Osteoblast (primary cell): ENCODE measurements at regions not wholly inside any gene's neighbourhood (a gene's known extent, or its start where the extent isn't known, plus 50 kb on each side); places are given as distances from the start of the nearest gene placed in this dataset.
"Not testable (repeated sequence)": the region's sequence is repeated elsewhere in the genome, so short reads cannot be mapped to it uniquely, and the experiment has no call there.

ENCODE experiments used
- DNase-seq: peaks from one replicate; pipeline ENCODE4 v3.0.0; 2011; ENCODE audit warnings: low spot score, mixed read lengths; ENCODE audit not compliant: insufficient read length; ENCODE audit errors: missing footprints
- H2AFZ ChIP-seq: 2 replicates; pipeline ENCODE4 v1.6.0; 2011; ENCODE audit warnings: mild to moderate bottlenecking, low read length
- H3K27ac ChIP-seq: 2 replicates; pipeline ENCODE4 v1.5.1; 2011; ENCODE audit warnings: mild to moderate bottlenecking, low read depth, low read length, moderate library complexity
- H3K27me3 ChIP-seq: 2 replicates; pipeline ENCODE4 v1.6.0; 2012; ENCODE audit warnings: mild to moderate bottlenecking, control low read depth, inconsistent platforms, low read length, moderate library complexity; ENCODE audit not compliant: insufficient read depth
- H3K36me3 ChIP-seq: 2 replicates; pipeline ENCODE4 v1.5.1; 2011; ENCODE audit warnings: mild to moderate bottlenecking, low read length, control low read depth, moderate library complexity; ENCODE audit not compliant: insufficient read depth
- H3K4me1 ChIP-seq: 2 replicates; pipeline ENCODE4 v1.5.1; 2011; ENCODE audit warnings: mild to moderate bottlenecking, low read length, control low read depth, moderate library complexity; ENCODE audit not compliant: insufficient read depth
- H3K4me2 ChIP-seq: 2 replicates; pipeline ENCODE4 v1.6.0; 2011; ENCODE audit warnings: mild to moderate bottlenecking, low read length; ENCODE audit not compliant: insufficient read depth
- H3K4me3 ChIP-seq: fragments of 200-600 bp; sonication (generic); 3 replicates; pipeline ENCODE4 v1.5.1; 2012; ENCODE audit warnings: mild to moderate bottlenecking, low read length, inconsistent platforms; ENCODE audit not compliant: insufficient read depth
- H3K79me2 ChIP-seq: 2 replicates; pipeline ENCODE4 v1.6.0; 2012; ENCODE audit warnings: mild to moderate bottlenecking, low read length, control low read depth, inconsistent platforms; ENCODE audit not compliant: insufficient read depth
- H3K9me3 ChIP-seq: 2 replicates; pipeline ENCODE4 v1.5.1; 2011; ENCODE audit warnings: low read depth, low read length, control low read depth
- H4K20me1 ChIP-seq: 2 replicates; pipeline ENCODE4 v1.6.0; 2012; ENCODE audit warnings: mild to moderate bottlenecking, low read length, control low read depth; ENCODE audit not compliant: insufficient read depth
- TF ChIP-seq, protein P1 (sequence below): IDR thresholded peaks from 2 replicates; pipeline ENCODE4 v1.5.1; 2011; ENCODE audit warnings: mild to moderate bottlenecking, low read depth, low read length, moderate library complexity; ENCODE audit errors: extremely low read depth

DNA sequence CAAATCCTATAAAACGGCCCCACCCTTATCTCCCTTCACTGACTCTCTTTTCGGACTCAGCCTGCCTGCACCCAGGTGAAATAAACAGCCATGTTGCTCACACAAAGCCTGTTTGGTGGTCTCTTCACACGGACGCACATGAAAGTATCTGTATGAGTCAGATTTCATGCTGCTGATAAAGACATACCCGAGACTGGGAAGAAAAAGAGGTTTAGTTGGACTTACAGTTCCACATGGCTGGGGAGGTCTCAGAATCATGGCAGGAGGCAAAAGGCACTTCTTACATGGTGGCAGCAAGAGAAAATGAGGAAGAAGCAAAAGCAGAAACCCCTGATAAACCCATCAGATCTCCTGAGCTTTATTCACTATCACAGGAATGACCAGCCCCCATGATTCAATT, 249.3 kb upstream of the SPTLC3 start:
- not testable (repeated sequence) for H3K4me1 ChIP-seq, H2AFZ ChIP-seq, H3K27ac ChIP-seq, H3K4me3 ChIP-seq, DNase-seq, H3K9me3 ChIP-seq, H3K4me2 ChIP-seq, H3K27me3 ChIP-seq, H3K79me2 ChIP-seq, H4K20me1 ChIP-seq, H3K36me3 ChIP-seq

GRCh38 chr20:12762725-12763124, 246.0 kb upstream of the SPTLC3 start:
- Histone ChIP-seq H4K20me1 (no peaks in the 10 kb centered on the region), H3K27ac (no peak overlapping the region), H3K27me3 (no peaks in the 10 kb centered on the region), H3K79me2 (no peaks in the 10 kb centered on the region), H3K36me3 (no peaks in the 10 kb centered on the region), H2AFZ (no peak overlapping the region), H3K4me2 (no peak overlapping the region), H3K4me1 (no peaks in the 10 kb centered on the region), H3K4me3 (no peak overlapping the region), H3K9me3 (peaks cover 3% of the 10 kb centered on the region)
- TF ChIP-seq, protein P1, sequence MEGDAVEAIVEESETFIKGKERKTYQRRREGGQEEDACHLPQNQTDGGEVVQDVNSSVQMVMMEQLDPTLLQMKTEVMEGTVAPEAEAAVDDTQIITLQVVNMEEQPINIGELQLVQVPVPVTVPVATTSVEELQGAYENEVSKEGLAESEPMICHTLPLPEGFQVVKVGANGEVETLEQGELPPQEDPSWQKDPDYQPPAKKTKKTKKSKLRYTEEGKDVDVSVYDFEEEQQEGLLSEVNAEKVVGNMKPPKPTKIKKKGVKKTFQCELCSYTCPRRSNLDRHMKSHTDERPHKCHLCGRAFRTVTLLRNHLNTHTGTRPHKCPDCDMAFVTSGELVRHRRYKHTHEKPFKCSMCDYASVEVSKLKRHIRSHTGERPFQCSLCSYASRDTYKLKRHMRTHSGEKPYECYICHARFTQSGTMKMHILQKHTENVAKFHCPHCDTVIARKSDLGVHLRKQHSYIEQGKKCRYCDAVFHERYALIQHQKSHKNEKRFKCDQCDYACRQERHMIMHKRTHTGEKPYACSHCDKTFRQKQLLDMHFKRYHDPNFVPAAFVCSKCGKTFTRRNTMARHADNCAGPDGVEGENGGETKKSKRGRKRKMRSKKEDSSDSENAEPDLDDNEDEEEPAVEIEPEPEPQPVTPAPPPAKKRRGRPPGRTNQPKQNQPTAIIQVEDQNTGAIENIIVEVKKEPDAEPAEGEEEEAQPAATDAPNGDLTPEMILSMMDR, result no peak
- DNase-seq, result no peak

- H3K79me2 ChIP-seq, result no peaks in the 10 kb centered on the region
- DNase-seq, result no peak
- no peaks in the 10 kb centered on the region for H3K4me1 ChIP-seq
- H3K27ac ChIP-seq, result no peak overlapping the region
- no peaks in the 10 kb centered on the region for H4K20me1 ChIP-seq
- H3K9me3 ChIP-seq, result peaks cover 5% of the 10 kb centered on the region
- no peaks in the 10 kb centered on the region for H3K27me3 ChIP-seq
- TF ChIP-seq, protein P1, result no peak
- no peak overlapping the region for H3K4me3 ChIP-seq
- H3K36me3 ChIP-seq, result no peaks in the 10 kb centered on the region
- H2AFZ ChIP-seq, result no peak overlapping the region
- H3K4me2 ChIP-seq, result no peak overlapping the region
These were observed 245.4 kb upstream of the SPTLC3 start for GRCh38 chr20:12763406-12763805.

- peaks cover 6% of the 10 kb centered on the region for H3K9me3 ChIP-seq
- no peaks in the 10 kb centered on the region for H4K20me1 ChIP-seq
- H3K4me1 ChIP-seq, result no peaks in the 10 kb centered on the region
- no peaks in the 10 kb centered on the region for H3K79me2 ChIP-seq
- no peaks in the 10 kb centered on the region for H3K36me3 ChIP-seq
- no peak overlapping the region for H3K4me3 ChIP-seq
- H2AFZ ChIP-seq, result no peak overlapping the region
- no peak overlapping the region for H3K4me2 ChIP-seq
- TF ChIP-seq, protein P1, result no peak
- no peak overlapping the region for H3K27ac ChIP-seq
- DNase-seq, result no peak
- no peaks in the 10 kb centered on the region for H3K27me3 ChIP-seq
These were observed 244.7 kb upstream of the SPTLC3 start for GRCh38 chr20:12764053-12764452.
